Hepatocyte (in vitro differentiated cells): ENCODE measurements at regions not wholly inside any gene's neighbourhood (a gene's known extent, or its start where the extent isn't known, plus 50 kb on each side); places are given as distances from the start of the nearest gene placed in this dataset.
"Not testable (repeated sequence)": the region's sequence is repeated elsewhere in the genome, so short reads cannot be mapped to it uniquely, and the experiment has no call there.

Experiments used
- DNase-seq: peaks from one replicate; pipeline ENCODE4 v3.0.0-alpha.2; 2016; ENCODE audit warnings: low spot score
- H2AFZ ChIP-seq: fragments of 200-600 bp; sonication (generic); 2 replicates; pipeline ENCODE4 v1.6.0; 2016; ENCODE audit warnings: antibody characterized with exemption, mild to moderate bottlenecking
- H3K27ac ChIP-seq: fragments of 200-600 bp; sonication (generic); 2 replicates; pipeline ENCODE4 v1.5.1; 2016; ENCODE audit warnings: mild to moderate bottlenecking
- H3K27me3 ChIP-seq: fragments of 200-600 bp; sonication (generic); 2 replicates; pipeline ENCODE4 v1.6.1; 2016
- H3K36me3 ChIP-seq: fragments of 200-600 bp; sonication (generic); replicated peaks from 2 replicates; pipeline ENCODE4 v1.5.1; 2016; ENCODE audit warnings: low read depth; ENCODE audit not compliant: insufficient read depth
- H3K4me1 ChIP-seq: fragments of 200-600 bp; sonication (generic); 2 replicates; pipeline ENCODE4 v1.5.1; 2016; ENCODE audit warnings: mild to moderate bottlenecking, moderate library complexity; ENCODE audit not compliant: insufficient read depth
- H3K4me2 ChIP-seq: fragments of 200-600 bp; sonication (generic); 2 replicates; pipeline ENCODE4 v1.6.0; 2016
- H3K4me3 ChIP-seq: fragments of 200-600 bp; sonication (generic); 2 replicates; pipeline ENCODE4 v1.5.1; 2016; ENCODE audit warnings: mild to moderate bottlenecking
- H3K79me2 ChIP-seq: fragments of 200-600 bp; sonication (generic); 2 replicates; pipeline ENCODE4 v1.6.0; 2017; ENCODE audit warnings: mild to moderate bottlenecking
- H3K9me2 ChIP-seq: fragments of 200-600 bp; sonication (generic); replicated peaks from 2 replicates; pipeline ENCODE4 v1.6.0; 2017; ENCODE audit warnings: mild to moderate bottlenecking; ENCODE audit not compliant: insufficient read depth
- H3K9me3 ChIP-seq: fragments of 200-600 bp; sonication (generic); 2 replicates; pipeline ENCODE4 v1.5.1; 2016; ENCODE audit warnings: low read depth, mild to moderate bottlenecking
- H4K20me1 ChIP-seq: fragments of 200-600 bp; sonication (generic); 2 replicates; pipeline ENCODE4 v1.6.0; 2016; ENCODE audit warnings: mild to moderate bottlenecking; ENCODE audit not compliant: insufficient read depth, poor library complexity, severe bottlenecking
- EZH2 ChIP-seq: fragments of 200-600 bp; sonication (generic); IDR thresholded peaks from 2 replicates; pipeline ENCODE4 v1.6.1; 2016; ENCODE audit warnings: antibody characterized with exemption, mild to moderate bottlenecking, borderline replicate concordance
- EZH2phosphoT487 ChIP-seq: fragments of 200-600 bp; sonication (generic); IDR thresholded peaks from one replicate; pipeline ENCODE4 v1.6.1; 2018; ENCODE audit warnings: antibody characterized with exemption, mild to moderate bottlenecking, low read depth, moderate library complexity; ENCODE audit not compliant: unreplicated experiment, severe bottlenecking
- WGBS: methylation state at CpG from one replicate; pipeline ENCODE4 v1.1.6; 2016; ENCODE audit warnings: low lambda C conversion rate; ENCODE audit errors: missing lambda C conversion rate; 5-methylcytosine and 5-hydroxymethylcytosine counted together
- TF ChIP-seq, protein P1 (sequence below): fragments of 200-600 bp; sonication (generic); IDR thresholded peaks from 2 replicates; pipeline ENCODE4 v1.5.1; 2016; ENCODE audit warnings: antibody characterized with exemption, mild to moderate bottlenecking; ENCODE audit not compliant: poor library complexity

DNA sequence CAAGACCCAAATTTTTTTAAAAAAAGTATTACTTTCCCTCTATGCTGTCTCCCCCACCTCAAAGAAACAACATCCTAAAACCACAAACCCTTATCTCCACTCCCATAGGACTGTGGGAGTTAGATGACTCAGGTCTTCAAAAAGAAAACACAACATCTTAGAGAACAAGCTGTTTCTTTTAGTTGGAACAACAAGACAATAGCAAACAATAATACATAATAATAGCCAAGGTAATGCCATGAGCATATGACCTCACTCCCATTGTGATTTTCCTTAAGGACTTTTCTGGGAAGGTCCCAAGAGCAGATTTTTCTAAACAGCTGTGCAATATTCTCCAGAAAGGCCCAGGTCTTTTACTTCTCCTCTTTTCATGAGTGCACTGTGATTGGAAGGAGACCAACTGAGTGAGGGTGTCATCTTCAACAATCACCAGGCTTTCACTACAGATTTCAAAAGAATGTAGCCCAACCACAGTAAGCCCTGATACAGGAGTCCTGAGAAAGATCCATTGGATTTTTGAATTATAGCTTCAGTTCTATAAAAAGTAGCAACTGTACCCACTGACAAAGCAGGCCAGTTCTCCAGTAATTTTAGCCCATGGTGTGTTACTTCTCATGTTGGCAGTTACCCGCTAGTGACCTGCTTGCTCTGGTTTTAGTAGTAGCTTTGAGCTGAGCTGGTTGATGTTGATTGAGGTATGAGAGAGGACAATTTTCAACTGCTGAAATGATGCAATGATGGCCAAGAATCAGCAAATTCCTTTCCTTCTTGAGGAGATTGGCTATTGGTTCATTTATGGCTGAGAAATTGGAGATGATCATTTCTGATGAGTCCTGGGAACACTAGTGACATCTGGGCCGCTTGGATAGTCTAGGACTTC is 144.5 kb upstream of the TCF4 start:
- Histone ChIP-seq H3K36me3 (no peaks in the 10 kb centered on the region), H4K20me1 (no peaks in the 10 kb centered on the region), H3K4me3 (no peak overlapping the region), H3K79me2 (no peaks in the 10 kb centered on the region), H3K4me2 (no peak overlapping the region), H3K27ac (no peak overlapping the region), H2AFZ (no peak overlapping the region), H3K4me1 (no peaks in the 10 kb centered on the region), H3K9me2 (no peaks in the 10 kb centered on the region), H3K27me3 (no peaks in the 10 kb centered on the region), H3K9me3 (no peaks in the 10 kb centered on the region)
- no peak for DNase-seq
- TF ChIP-seq EZH2 (no peak), EZH2phosphoT487 (no peak)
- TF ChIP-seq, protein P1, sequence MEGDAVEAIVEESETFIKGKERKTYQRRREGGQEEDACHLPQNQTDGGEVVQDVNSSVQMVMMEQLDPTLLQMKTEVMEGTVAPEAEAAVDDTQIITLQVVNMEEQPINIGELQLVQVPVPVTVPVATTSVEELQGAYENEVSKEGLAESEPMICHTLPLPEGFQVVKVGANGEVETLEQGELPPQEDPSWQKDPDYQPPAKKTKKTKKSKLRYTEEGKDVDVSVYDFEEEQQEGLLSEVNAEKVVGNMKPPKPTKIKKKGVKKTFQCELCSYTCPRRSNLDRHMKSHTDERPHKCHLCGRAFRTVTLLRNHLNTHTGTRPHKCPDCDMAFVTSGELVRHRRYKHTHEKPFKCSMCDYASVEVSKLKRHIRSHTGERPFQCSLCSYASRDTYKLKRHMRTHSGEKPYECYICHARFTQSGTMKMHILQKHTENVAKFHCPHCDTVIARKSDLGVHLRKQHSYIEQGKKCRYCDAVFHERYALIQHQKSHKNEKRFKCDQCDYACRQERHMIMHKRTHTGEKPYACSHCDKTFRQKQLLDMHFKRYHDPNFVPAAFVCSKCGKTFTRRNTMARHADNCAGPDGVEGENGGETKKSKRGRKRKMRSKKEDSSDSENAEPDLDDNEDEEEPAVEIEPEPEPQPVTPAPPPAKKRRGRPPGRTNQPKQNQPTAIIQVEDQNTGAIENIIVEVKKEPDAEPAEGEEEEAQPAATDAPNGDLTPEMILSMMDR = no peak
- WGBS = 98% methylated on average over 2 of the region's 2 CpGs

DNA sequence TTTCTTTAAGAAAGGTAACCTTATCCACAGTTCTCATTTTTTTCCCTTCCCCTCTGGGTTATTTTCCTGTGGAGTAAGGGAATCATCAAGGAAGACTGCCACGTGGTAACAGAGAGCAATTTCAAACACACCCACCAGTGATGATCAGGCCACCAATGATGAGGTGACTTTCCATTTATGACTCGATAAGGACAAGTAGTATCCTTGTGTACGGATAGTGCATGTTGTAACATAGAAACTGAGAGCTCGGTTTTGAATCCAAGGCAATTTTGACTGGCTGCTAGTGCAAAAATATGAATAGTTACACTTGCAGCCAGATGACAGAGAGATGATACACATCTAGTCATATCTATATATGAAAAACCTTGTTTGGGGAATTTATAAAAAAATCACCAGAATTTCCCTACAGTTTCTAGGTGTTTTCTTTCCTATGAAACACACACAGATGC is 143.6 kb upstream of the TCF4 start:
- no peak overlapping the region for H3K27ac ChIP-seq
- no peaks in the 10 kb centered on the region for H3K79me2 ChIP-seq
- H2AFZ ChIP-seq = no peak overlapping the region
- no peaks in the 10 kb centered on the region for H3K9me3 ChIP-seq
- no peaks in the 10 kb centered on the region for H3K4me1 ChIP-seq
- no peak overlapping the region for H3K4me3 ChIP-seq
- H3K4me2 ChIP-seq = no peak overlapping the region
- no peaks in the 10 kb centered on the region for H3K27me3 ChIP-seq
- DNase-seq = no peak
- TF ChIP-seq EZH2phosphoT487 = no peak
- 83% methylated on average over 4 of the region's 4 CpGs for WGBS
- H3K36me3 ChIP-seq = no peaks in the 10 kb centered on the region
- H4K20me1 ChIP-seq = no peaks in the 10 kb centered on the region
- H3K9me2 ChIP-seq = no peaks in the 10 kb centered on the region

DNA sequence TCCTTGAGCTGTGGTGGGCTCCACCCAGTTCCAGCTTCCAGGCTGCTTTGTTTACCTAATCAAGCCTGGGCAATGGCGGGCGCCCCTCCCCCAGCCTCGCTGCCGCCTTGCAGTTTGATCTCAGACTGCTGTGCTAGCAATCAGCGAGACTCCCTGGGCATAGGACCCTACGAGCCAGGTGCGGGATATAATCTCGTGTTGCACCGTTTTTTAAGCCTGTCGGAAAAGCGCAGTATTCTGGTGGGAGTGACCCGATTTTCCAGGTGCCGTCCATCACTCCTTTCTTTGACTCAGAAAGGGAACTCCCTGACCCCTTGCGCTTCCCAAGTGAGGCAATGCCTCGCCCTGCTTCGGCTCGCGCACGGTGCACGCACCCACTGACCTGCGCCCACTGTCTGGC is 133.0 kb upstream of the TCF4 start:
- not testable (repeated sequence) for H3K4me2 ChIP-seq, H3K9me2 ChIP-seq, H3K27me3 ChIP-seq, H3K79me2 ChIP-seq, H3K27ac ChIP-seq, H3K9me3 ChIP-seq, H2AFZ ChIP-seq, H3K36me3 ChIP-seq, H4K20me1 ChIP-seq, H3K4me3 ChIP-seq, H3K4me1 ChIP-seq, DNase-seq
- WGBS = 70% methylated on average over 15 of the region's 21 CpGs

DNA sequence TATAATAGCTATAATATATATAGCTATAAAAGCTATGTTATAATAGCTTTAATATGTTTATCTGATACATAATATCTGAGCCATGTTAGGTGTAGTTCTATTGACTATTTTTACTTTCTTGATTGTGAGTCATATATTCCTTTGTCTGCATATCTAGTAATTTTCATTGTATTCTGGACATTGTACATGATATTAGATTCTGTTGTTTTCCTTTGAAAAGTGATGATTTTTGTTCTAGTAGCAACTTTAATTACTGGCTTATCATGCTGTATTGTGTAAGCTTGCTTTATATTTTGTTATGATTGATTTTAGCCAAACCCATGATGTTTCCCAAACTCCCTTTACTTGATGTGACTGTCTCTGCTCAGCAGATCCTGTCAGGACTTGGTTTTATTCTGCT is 125.7 kb upstream of the TCF4 start:
- no peaks in the 10 kb centered on the region for H4K20me1 ChIP-seq
- H2AFZ ChIP-seq = no peak overlapping the region
- peaks cover 8% of the 10 kb centered on the region for H3K9me3 ChIP-seq
- H3K4me1 ChIP-seq = no peaks in the 10 kb centered on the region
- no peak overlapping the region for H3K4me3 ChIP-seq
- H3K27me3 ChIP-seq = no peaks in the 10 kb centered on the region
- TF ChIP-seq EZH2phosphoT487 = no peak
- TF ChIP-seq, protein P1 = no peak
- no peak for TF ChIP-seq EZH2
- DNase-seq = no peak
- H3K79me2 ChIP-seq = no peaks in the 10 kb centered on the region
- no peak overlapping the region for H3K27ac ChIP-seq
- no peaks in the 10 kb centered on the region for H3K36me3 ChIP-seq
- no peaks in the 10 kb centered on the region for H3K9me2 ChIP-seq
- no peak overlapping the region for H3K4me2 ChIP-seq
